Choroid plexus epithelial cell (primary cell): ENCODE measurements at regions not wholly inside any gene's neighbourhood (a gene's known extent, or its start where the extent isn't known, plus 50 kb on each side); places are given as distances from the start of the nearest gene placed in this dataset.
A peak's percentile ranks its signal among the peaks of the same experiment; 100 is the strongest.

Experiments used
- DNase-seq: peaks from one replicate; pipeline ENCODE4 v3.0.0-alpha.2; 2010; ENCODE audit warnings: low read depth
- H3K4me3 ChIP-seq: 2 replicates; pipeline ENCODE4 v1.5.1; 2011; ENCODE audit warnings: low read depth, mild to moderate bottlenecking, control low read depth, low read length, moderate library complexity
- CTCF ChIP-seq: conservative IDR thresholded peaks from 2 replicates; pipeline ENCODE4 v1.5.1; 2011; ENCODE audit warnings: low read depth, mild to moderate bottlenecking, control low read depth, inconsistent platforms, low read length, moderate library complexity

- no peak overlapping the region for H3K4me3 ChIP-seq
- DNase-seq, result no peak
- TF ChIP-seq CTCF, result no peak
These were observed 373.8 kb downstream of the ZEB2 start for GRCh38 chr2:144146076-144146475.

- H3K4me3 ChIP-seq, result no peak overlapping the region
- no peak for DNase-seq
These were observed 376.4 kb downstream of the ZEB2 start for GRCh38 chr2:144143294-144144151.

GRCh38 chr2:144140891-144141290, 379.0 kb downstream of the ZEB2 start:
- H3K4me3 ChIP-seq, result no peak overlapping the region
- no peak for TF ChIP-seq CTCF
- no peak for DNase-seq

More at GRCh38 chr2:144143294-144144151, 376.4 kb downstream of the ZEB2 start:
- TF ChIP-seq CTCF, result no peak

GRCh38 chr2:144137705-144138428, 382.1 kb downstream of the ZEB2 start:
- no peak overlapping the region for H3K4me3 ChIP-seq
- DNase-seq, result peak; percentile 57
- TF ChIP-seq CTCF, result no peak

GRCh38 chr2:144137272-144137671, 382.6 kb downstream of the ZEB2 start:
- no peak for DNase-seq
- no peak overlapping the region for H3K4me3 ChIP-seq
- no peak for TF ChIP-seq CTCF

GRCh38 chr2:144136297-144137010, 383.5 kb downstream of the ZEB2 start:
- no peak for DNase-seq
- TF ChIP-seq CTCF, result no peak
- H3K4me3 ChIP-seq, result no peak overlapping the region
